ENCODE measurements at regions not wholly inside any gene's neighbourhood (a gene's known extent, or its start where the extent isn't known, plus 50 kb on each side); places are given as distances from the start of the nearest gene placed in this dataset.
A peak's percentile ranks its signal among the peaks of the same experiment; 100 is the strongest.

- no peak for ATAC-seq
- DNase-seq, result no peak
- no peaks in the 10 kb centered on the region for H3K9me3 ChIP-seq
- no peak for TF ChIP-seq CTCF (IDR thresholded peaks at IDR 0.05)
- 58 to 73% methylated on average over 2 of the region's 2 CpGs for WGBS, 2 donors
- FAIRE-seq, result no peak
- no peaks in the 10 kb centered on the region for H3K27me3 ChIP-seq
- no peak overlapping the region for H3K4me3 ChIP-seq
- no peaks in the 10 kb centered on the region for H3K4me1 ChIP-seq
- H3K36me3 ChIP-seq, result no peaks in the 10 kb centered on the region
- intact Hi-C loops (cut with DNase I), result no loop called here
- no peak overlapping the region for H3K27ac ChIP-seq
These were observed 188.9 kb upstream of the CDIN1 start for GRCh38 chr15:36390491-36390890.

GRCh38 chr15:36392676-36393266, 186.7 kb upstream of the CDIN1 start:
- TF ChIP-seq CTCF (IDR thresholded peaks at IDR 0.05), result no peak
- Histone ChIP-seq H3K4me3 (no peak overlapping the region), H3K36me3 (no peaks in the 10 kb centered on the region), H3K27ac (no peak overlapping the region), H3K4me1 (no peaks in the 10 kb centered on the region), H3K27me3 (no peaks in the 10 kb centered on the region), H3K9me3 (no peaks in the 10 kb centered on the region)
- intact Hi-C loops (cut with DNase I), result no loop called here
- 43 to 55% methylated on average over 4 of the region's 4 CpGs for WGBS, 2 donors
- DNase-seq (no peak), ATAC-seq (no peak), FAIRE-seq (no peak)

GRCh38 chr15:36398212-36398611, 181.2 kb upstream of the CDIN1 start:
- intact Hi-C loops (cut with DNase I), result no loop called here
- 86 to 87% methylated on average over 3 of the region's 3 CpGs for WGBS, 2 donors
- Histone ChIP-seq H3K4me1 (no peaks in the 10 kb centered on the region), H3K4me3 (no peak overlapping the region), H3K36me3 (no peaks in the 10 kb centered on the region), H3K27me3 (no peaks in the 10 kb centered on the region), H3K9me3 (no peaks in the 10 kb centered on the region), H3K27ac (no peak overlapping the region)
- no peak for ATAC-seq
- DNase-seq, result no peak
- no peak for FAIRE-seq
- no peak for TF ChIP-seq CTCF (IDR thresholded peaks at IDR 0.05)

GRCh38 chr15:36399276-36399675, 180.2 kb upstream of the CDIN1 start:
- no peaks in the 10 kb centered on the region for H3K4me1 ChIP-seq
- TF ChIP-seq CTCF (IDR thresholded peaks at IDR 0.05), result no peak
- H3K27ac ChIP-seq, result no peak overlapping the region
- ATAC-seq (no peak), DNase-seq (no peak), FAIRE-seq (no peak)
- peaks cover 0 to 3% (median 0%) of the 10 kb centered on the region in 4 donors for H3K27me3 ChIP-seq
- no peaks in the 10 kb centered on the region for H3K9me3 ChIP-seq
- intact Hi-C loops (cut with DNase I), result no loop called here
- H3K4me3 ChIP-seq, result no peak overlapping the region
- WGBS, 2 donors, result 82 to 89% methylated on average over 9 of the region's 9 CpGs
- no peaks in the 10 kb centered on the region for H3K36me3 ChIP-seq

- Histone ChIP-seq H3K36me3 (no peaks in the 10 kb centered on the region), H3K9me3 (no peaks in the 10 kb centered on the region), H3K27me3 (peaks cover 0 to 3% (median 0%) of the 10 kb centered on the region in 4 donors), H3K27ac (no peak overlapping the region), H3K4me3 (no peak overlapping the region), H3K4me1 (no peaks in the 10 kb centered on the region)
- TF ChIP-seq CTCF (IDR thresholded peaks at IDR 0.05), result no peak
- peak; percentile 77 for FAIRE-seq
- WGBS, 2 donors, result 81 to 83% methylated on average over 3 of the region's 3 CpGs
- no peak for ATAC-seq
- DNase-seq, result no peak
- intact Hi-C loops (cut with DNase I), result no loop called here
These were observed 178.4 kb upstream of the CDIN1 start for GRCh38 chr15:36400936-36401585.

All from pancreas (tissue), 10 donors.